Astrocyte of the cerebellum (primary cell): ENCODE measurements at regions not wholly inside any gene's neighbourhood (a gene's known extent, or its start where the extent isn't known, plus 50 kb on each side); places are given as distances from the start of the nearest gene placed in this dataset.

ENCODE experiments used
- DNase-seq: peaks from one replicate; pipeline ENCODE4 v3.0.0-alpha.2; 2011; ENCODE audit warnings: low read depth
- H3K4me3 ChIP-seq: 2 replicates; pipeline ENCODE4 v1.5.1; 2011; ENCODE audit warnings: mild to moderate bottlenecking, low read depth, low read length, moderate library complexity
- in situ Hi-C: cut with HindIII; loops from 2 replicates; pipeline ENCODE4 v1.10.0; 2017; ENCODE audit warnings: low sequenced_read_pairs
- TF ChIP-seq, protein P1 (sequence below): IDR thresholded peaks from 2 replicates; pipeline ENCODE4 v1.5.1; 2012; ENCODE audit warnings: low read length, low read depth, moderate library complexity, mild to moderate bottlenecking; ENCODE audit errors: missing control alignments

DNA sequence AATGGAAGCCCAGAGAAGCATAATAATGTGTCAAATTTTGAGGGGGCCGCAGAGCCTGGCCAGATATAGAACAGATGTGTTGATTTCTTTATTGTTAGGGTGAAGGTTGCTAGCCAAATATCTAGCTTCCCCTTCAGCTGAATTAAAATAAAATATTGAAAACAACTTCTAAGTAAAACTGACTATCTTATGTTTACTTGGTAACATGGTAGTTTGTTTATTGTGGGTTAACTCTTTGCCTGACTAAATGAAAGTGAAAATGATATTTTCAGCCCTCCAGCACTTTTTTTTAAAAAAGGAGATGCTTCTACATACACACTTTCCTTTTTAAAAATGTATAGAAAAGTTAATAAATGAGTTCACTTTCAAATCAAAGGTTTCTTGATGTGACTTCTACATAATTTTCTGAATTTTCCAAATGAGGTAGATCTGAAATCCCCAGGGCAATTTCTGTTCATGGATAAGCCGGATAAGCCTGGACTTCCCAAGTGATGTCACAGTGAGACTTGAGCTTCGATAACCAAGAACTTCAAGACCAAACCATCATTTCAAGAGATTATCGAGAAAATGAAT is 172.1 kb upstream of the OLIG3 start:
- H3K4me3 ChIP-seq: no peak overlapping the region
- TF ChIP-seq, protein P1, sequence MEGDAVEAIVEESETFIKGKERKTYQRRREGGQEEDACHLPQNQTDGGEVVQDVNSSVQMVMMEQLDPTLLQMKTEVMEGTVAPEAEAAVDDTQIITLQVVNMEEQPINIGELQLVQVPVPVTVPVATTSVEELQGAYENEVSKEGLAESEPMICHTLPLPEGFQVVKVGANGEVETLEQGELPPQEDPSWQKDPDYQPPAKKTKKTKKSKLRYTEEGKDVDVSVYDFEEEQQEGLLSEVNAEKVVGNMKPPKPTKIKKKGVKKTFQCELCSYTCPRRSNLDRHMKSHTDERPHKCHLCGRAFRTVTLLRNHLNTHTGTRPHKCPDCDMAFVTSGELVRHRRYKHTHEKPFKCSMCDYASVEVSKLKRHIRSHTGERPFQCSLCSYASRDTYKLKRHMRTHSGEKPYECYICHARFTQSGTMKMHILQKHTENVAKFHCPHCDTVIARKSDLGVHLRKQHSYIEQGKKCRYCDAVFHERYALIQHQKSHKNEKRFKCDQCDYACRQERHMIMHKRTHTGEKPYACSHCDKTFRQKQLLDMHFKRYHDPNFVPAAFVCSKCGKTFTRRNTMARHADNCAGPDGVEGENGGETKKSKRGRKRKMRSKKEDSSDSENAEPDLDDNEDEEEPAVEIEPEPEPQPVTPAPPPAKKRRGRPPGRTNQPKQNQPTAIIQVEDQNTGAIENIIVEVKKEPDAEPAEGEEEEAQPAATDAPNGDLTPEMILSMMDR: no peak
- in situ Hi-C loops: no loop called here
- no peak for DNase-seq

DNA sequence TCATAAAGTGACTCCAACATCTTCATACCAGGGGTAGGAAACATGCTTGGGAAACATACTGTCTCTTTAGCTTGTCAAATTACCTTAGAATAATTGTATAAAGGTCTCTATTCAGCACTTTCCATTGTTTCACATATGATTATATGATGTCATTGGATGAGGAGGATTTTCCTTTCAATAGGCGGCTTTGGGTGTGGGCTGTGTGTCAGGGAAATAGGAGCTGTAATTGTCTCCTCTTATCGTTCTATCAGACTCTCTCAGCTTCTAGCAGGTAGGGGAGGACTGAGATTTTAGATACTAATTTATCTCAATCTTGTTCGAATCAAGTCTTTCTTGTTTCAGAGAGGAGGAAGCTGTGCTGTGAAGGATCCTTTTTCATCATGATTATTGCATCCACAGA is 179.4 kb upstream of the OLIG3 start:
- DNase-seq: no peak
- H3K4me3 ChIP-seq: no peak overlapping the region
- TF ChIP-seq, protein P1: no peak
- in situ Hi-C loops: no loop called here

DNA sequence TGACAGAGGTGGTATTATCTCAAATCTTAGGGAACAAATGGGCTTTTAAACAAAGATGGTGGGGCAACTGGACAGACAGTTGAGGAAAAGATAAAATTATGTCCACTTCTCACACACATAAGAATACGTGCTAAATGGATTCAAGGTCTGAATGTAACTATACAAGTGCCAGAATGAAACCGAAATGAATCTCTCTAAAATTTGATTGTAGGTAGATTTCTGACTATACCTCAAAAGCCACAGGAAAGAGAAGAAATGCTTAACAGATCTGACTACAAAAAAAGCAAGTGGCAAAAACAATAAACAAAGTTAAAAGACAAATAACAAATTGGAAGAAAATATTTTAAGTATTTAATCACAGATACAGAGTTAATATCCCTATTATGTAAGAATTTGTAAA is 182.7 kb upstream of the OLIG3 start:
- DNase-seq: no peak
- TF ChIP-seq, protein P1: no peak
- H3K4me3 ChIP-seq: no peak overlapping the region
- in situ Hi-C loops: no loop called here

DNA sequence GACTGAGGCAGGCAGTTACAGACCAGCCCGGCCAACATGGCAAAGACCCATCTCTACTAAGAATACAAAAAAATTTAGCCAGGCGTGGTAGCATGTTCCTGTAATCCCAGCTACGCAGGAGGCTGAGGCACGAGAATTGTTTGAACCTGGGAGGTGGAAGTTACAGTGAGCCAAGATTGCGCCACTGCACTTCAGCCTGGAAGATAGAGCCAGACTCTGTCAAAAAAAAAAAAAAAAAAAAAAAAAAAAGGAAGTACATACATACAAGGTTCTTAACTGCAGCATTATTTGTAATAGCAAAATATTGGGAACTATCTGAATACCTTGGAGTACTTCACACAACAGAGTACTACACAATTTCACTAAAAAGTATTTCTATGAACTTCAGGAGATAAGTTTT is 183.5 kb upstream of the OLIG3 start:
- H3K4me3 ChIP-seq: no peak overlapping the region
- TF ChIP-seq, protein P1: no peak
- DNase-seq: no peak
- in situ Hi-C loops: no loop called here

DNA sequence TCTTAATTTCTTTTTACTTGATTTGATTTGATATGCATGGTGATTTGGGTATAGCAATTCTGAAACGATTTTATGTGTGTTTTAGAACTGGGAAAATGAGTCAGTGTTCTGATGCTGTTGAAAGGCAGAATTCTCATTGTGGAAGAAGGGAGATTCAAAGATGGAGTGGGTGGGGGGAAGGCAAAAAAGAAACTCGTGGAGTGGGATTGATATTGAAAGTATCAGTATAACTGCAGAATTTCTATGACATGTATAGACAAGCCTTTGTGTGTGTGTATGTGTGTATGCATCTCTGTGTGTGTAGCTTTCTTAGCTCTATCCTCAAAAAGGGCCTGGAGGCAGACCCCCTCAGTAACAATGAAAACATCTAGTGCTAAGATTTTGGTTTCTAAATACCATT is 184.3 kb upstream of the OLIG3 start:
- in situ Hi-C loops: no loop called here
- no peak for DNase-seq
- no peak overlapping the region for H3K4me3 ChIP-seq
- TF ChIP-seq, protein P1: no peak

DNA sequence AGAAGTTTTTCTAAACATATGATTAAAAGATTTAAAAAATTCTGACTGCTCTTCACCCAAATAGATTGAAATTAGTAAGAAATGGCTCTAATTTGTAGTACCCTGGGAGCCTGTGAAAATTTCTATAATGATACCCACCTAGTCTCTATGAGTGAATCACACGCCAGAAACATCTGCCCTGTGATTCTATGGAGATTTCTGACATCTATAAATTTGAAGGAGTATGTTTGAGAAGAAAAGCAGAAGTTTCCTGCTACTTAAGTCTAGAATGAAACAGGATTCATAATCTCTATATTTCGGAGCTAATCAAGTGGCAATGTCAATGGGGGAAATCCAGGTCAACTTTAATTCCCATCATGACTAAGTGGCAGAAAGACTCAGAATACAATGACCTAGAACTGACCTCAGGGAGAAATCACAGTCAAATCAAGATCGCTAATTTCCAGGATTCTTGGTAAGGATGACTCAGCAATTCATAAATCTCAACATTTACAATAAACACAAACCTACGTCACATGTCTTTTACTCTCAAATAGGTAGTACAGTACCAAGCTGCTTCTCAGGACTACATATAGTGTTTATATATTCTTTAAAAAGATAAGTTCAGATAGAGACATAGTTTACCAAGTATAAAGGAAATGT is 186.2 kb upstream of the TNFAIP3 start:
- in situ Hi-C loops: no loop called here
- H3K4me3 ChIP-seq: no peak overlapping the region
- DNase-seq: no peak
- TF ChIP-seq, protein P1: no peak
